ENCODE measurements at regions not wholly inside any gene's neighbourhood (a gene's known extent, or its start where the extent isn't known, plus 50 kb on each side); places are given as distances from the start of the nearest gene placed in this dataset.

- intact Hi-C loops (cut with DNase I) = no loop called here
- H3K4me1 ChIP-seq = no peaks in the 10 kb centered on the region
- TF ChIP-seq CTCF (IDR thresholded peaks at IDR 0.05) = no peak
- peaks cover 0 to 36% of the 10 kb centered on the region in 2 donors for H3K27me3 ChIP-seq
- H3K4me3 ChIP-seq = no peak overlapping the region
- H3K36me3 ChIP-seq = no peaks in the 10 kb centered on the region
- peak in 1 of 4 donors; percentile 13 for DNase-seq
- peak; percentile 85 for ATAC-seq
- no peaks in the 10 kb centered on the region for H3K9me3 ChIP-seq
- H3K27ac ChIP-seq = no peak overlapping the region
Measured at GRCh38 chr2:173666171-173666888, 298.8 kb downstream of the SP3 start.

- Histone ChIP-seq H3K27ac (no peak overlapping the region), H3K4me3 (no peak overlapping the region), H3K9me3 (no peaks in the 10 kb centered on the region), H3K36me3 (no peaks in the 10 kb centered on the region), H3K27me3 (peaks cover 0 to 36% of the 10 kb centered on the region in 2 donors), H3K4me1 (no peaks in the 10 kb centered on the region)
- TF ChIP-seq CTCF (IDR thresholded peaks at IDR 0.05) = no peak
- ATAC-seq (peak; percentile 92), DNase-seq (peak in 1 of 4 donors; percentile 13)
- intact Hi-C loops (cut with DNase I) = no loop called here
Measured at GRCh38 chr2:173667014-173667413, 298.2 kb downstream of the SP3 start.

GRCh38 chr2:173667415-173667814 is 297.8 kb downstream of the SP3 start:
- ATAC-seq = peak; percentile 32
- H3K27ac ChIP-seq = no peak overlapping the region
- no peaks in the 10 kb centered on the region for H3K9me3 ChIP-seq
- no peaks in the 10 kb centered on the region for H3K36me3 ChIP-seq
- H3K4me1 ChIP-seq = no peaks in the 10 kb centered on the region
- peaks cover 0 to 36% of the 10 kb centered on the region in 2 donors for H3K27me3 ChIP-seq
- intact Hi-C loops (cut with DNase I) = no loop called here
- H3K4me3 ChIP-seq = no peak overlapping the region
- no peak for TF ChIP-seq CTCF (IDR thresholded peaks at IDR 0.05)
- no peak for DNase-seq

GRCh38 chr2:173669271-173669853 is 295.8 kb downstream of the SP3 start:
- no peaks in the 10 kb centered on the region for H3K9me3 ChIP-seq
- no peak for ATAC-seq
- intact Hi-C loops (cut with DNase I) = no loop called here

More at GRCh38 chr2:173669271-173669853, 295.8 kb downstream of the SP3 start:
- TF ChIP-seq CTCF (IDR thresholded peaks at IDR 0.05) = no peak
- H3K27ac ChIP-seq = no peak overlapping the region
- no peaks in the 10 kb centered on the region for H3K4me1 ChIP-seq
- no peak overlapping the region for H3K4me3 ChIP-seq
- no peaks in the 10 kb centered on the region for H3K36me3 ChIP-seq
- H3K27me3 ChIP-seq = peaks cover 0 to 26% of the 10 kb centered on the region in 2 donors
- no peak for DNase-seq

All from left lung (tissue), 4 donors.